AG04450 (cell line): ENCODE measurements at regions not wholly inside any gene's neighbourhood (a gene's known extent, or its start where the extent isn't known, plus 50 kb on each side); places are given as distances from the start of the nearest gene placed in this dataset.

Experiments
- CTCF ChIA-PET: fragments of 300-600, 350-600 bp; formaldehyde crosslinking; extraction: SDS; loops from one replicate; lab custom pipeline; 2022; ENCODE audit warnings: antibody characterized with exemption, inconsistent platforms; lab: Charles Lee
- POLR2A ChIA-PET: fragments of 350-600 bp; formaldehyde crosslinking; extraction: SDS; loops from one replicate; lab custom pipeline; 2021; ENCODE audit warnings: antibody characterized with exemption, inconsistent platforms; lab: Yijun Ruan, JAX
- DNase-seq: peaks from one replicate; pipeline ENCODE4 v3.0.0-alpha.2; 2011; ENCODE audit warnings: low read depth, low spot score
- H3K27ac ChIP-seq: one replicate; pipeline ENCODE4 v1.5.1; 2012; ENCODE audit warnings: low read depth, low read length, control low read depth
- H3K27me3 ChIP-seq: one replicate; pipeline ENCODE4 v1.6.0; 2012; ENCODE audit warnings: low read length; ENCODE audit not compliant: control insufficient read depth, insufficient read depth
- H3K4me3 ChIP-seq: 2 replicates; pipeline ENCODE4 v1.5.1; 2011; ENCODE audit warnings: mild to moderate bottlenecking, low read depth, low read length, control low read depth
- H3K9me3 ChIP-seq: 2 replicates; pipeline ENCODE4 v1.5.1; 2012; ENCODE audit warnings: low read length; ENCODE audit not compliant: control insufficient read depth, insufficient read depth
- CTCF ChIP-seq: IDR thresholded peaks from 2 replicates; pipeline ENCODE4 v1.5.1; 2011; ENCODE audit warnings: low read depth, low read length, control low read depth, inconsistent platforms

- CTCF ChIA-PET = no interaction called here
- Histone ChIP-seq H3K4me3 (no peak overlapping the region), H3K9me3 (peaks cover 43% of the 10 kb centered on the region), H3K27ac (no peak overlapping the region), H3K27me3 (no peaks in the 10 kb centered on the region)
- DNase-seq = no peak
- POLR2A ChIA-PET = no interaction called here
- TF ChIP-seq CTCF = no peak
Measured at GRCh38 chr22:48961705-48962104, 866.0 kb downstream of the BRD1 start.

GRCh38 chr22:48960980-48961660, 866.6 kb downstream of the BRD1 start:
- no peak overlapping the region for H3K27ac ChIP-seq
- no peak overlapping the region for H3K4me3 ChIP-seq
- DNase-seq = no peak
- peaks cover 49% of the 10 kb centered on the region for H3K9me3 ChIP-seq
- no peak for TF ChIP-seq CTCF
- ChIA-PET CTCF (no interaction called here), POLR2A (no interaction called here)
- H3K27me3 ChIP-seq = no peaks in the 10 kb centered on the region

GRCh38 chr22:48960576-48960975, 867.1 kb downstream of the BRD1 start:
- Histone ChIP-seq H3K27me3 (no peaks in the 10 kb centered on the region), H3K9me3 (peaks cover 54% of the 10 kb centered on the region), H3K4me3 (no peak overlapping the region), H3K27ac (no peak overlapping the region)
- DNase-seq = no peak
- ChIA-PET CTCF (no interaction called here), POLR2A (no interaction called here)
- TF ChIP-seq CTCF = no peak

GRCh38 chr22:48959496-48959895, 868.2 kb downstream of the BRD1 start:
- H3K27me3 ChIP-seq = no peaks in the 10 kb centered on the region
- ChIA-PET CTCF (no interaction called here), POLR2A (no interaction called here)
- no peak overlapping the region for H3K27ac ChIP-seq
- H3K4me3 ChIP-seq = no peak overlapping the region
- peaks cover 65% of the 10 kb centered on the region for H3K9me3 ChIP-seq
- DNase-seq = no peak
- TF ChIP-seq CTCF = no peak

- POLR2A ChIA-PET = no interaction called here
- H3K9me3 ChIP-seq = peaks cover 79% of the 10 kb centered on the region
- no peak for DNase-seq
Measured at GRCh38 chr22:48957987-48958321, 869.7 kb downstream of the BRD1 start.

More at GRCh38 chr22:48957987-48958321, 869.7 kb downstream of the BRD1 start:
- Histone ChIP-seq H3K4me3 (no peak overlapping the region), H3K27ac (no peak overlapping the region), H3K27me3 (no peaks in the 10 kb centered on the region)
- CTCF ChIA-PET = no interaction called here
- no peak for TF ChIP-seq CTCF
